Ascending aorta (tissue), 2 donors: ENCODE measurements at regions not wholly inside any gene's neighbourhood (a gene's known extent, or its start where the extent isn't known, plus 50 kb on each side); places are given as distances from the start of the nearest gene placed in this dataset.

ENCODE experiments used
- DNase-seq, 2 donors: peaks; one replicate each; pipeline ENCODE4 v3.0.0-alpha.2; 2019; ENCODE audit warnings: low spot score in 2 of 2
- H3K27ac ChIP-seq, 2 donors: fragments of 200-600 bp; sonication (generic); one replicate each; pipeline ENCODE4 v1.5.1; 2016 to 2017; ENCODE audit warnings: mild to moderate bottlenecking in 1 of 2
- H3K27me3 ChIP-seq: fragments of 200-600 bp; sonication (generic); one replicate; pipeline ENCODE4 v1.5.1; 2017
- H3K36me3 ChIP-seq, 2 donors: fragments of 200-600 bp; sonication (generic); one replicate each; pipeline ENCODE4 v1.5.1; 2016
- H3K4me1 ChIP-seq, 2 donors: fragments of 200-600 bp; sonication (generic); one replicate each; pipeline ENCODE4 v1.5.1; 2016 to 2017; ENCODE audit warnings: mild to moderate bottlenecking in 1 of 2
- H3K4me3 ChIP-seq, 2 donors: fragments of 200-600 bp; sonication (generic); one replicate each; pipeline ENCODE4 v1.5.1; 2016 to 2017; ENCODE audit warnings: mild to moderate bottlenecking in 1 of 2
- H3K9me3 ChIP-seq, 2 donors: fragments of 200-600 bp; sonication (generic); one replicate each; pipeline ENCODE4 v1.5.1; 2016
- intact Hi-C: fragments of 100-400 bp; cut with DNase I; formaldehyde crosslinking; loops from one replicate; pipeline ENCODE4 v1.15.1; 2023
- TF ChIP-seq, protein P1 (sequence below), 3 experiments: fragments of 200-600 bp in 2 of 3; fragments of 450-650 bp in 1 of 3; sonication (generic) in 2 of 3; IDR thresholded peaks; one replicate each; pipeline ENCODE4 v1.5.1; 2016 to 2019; ENCODE audit warnings: antibody characterized with exemption in 3 of 3, mild to moderate bottlenecking in 1 of 3, moderate library complexity in 1 of 3

DNA sequence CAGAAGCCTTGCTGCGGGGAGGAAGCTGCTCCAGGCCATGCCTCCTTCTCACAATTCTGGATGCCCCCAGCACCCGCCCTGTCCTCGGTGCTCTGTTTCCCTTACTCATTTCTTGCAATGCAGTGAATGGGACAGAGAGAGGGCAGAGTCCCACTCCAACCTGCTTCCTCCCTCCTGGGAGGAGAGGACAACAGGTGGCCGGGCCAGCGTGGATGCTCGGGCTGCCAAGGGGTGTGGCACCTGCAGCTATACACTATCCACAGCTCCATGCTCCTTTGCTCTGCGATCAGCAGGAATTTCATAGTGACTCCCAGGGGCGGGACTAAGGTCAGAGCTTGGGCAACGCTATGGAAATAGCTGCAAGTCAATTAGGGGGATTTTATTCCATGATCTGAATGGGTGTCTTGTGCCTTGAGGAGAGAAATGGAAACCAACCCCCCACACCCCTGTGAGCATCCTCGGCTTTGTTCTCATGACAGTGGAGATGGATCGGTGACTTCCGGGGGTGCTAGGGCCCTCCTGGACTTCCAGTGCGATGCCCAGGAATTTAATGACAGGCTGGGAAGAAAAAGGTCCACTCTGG lies 192.5 kb downstream of the MYLK4 start:
- Histone ChIP-seq H3K27me3 (no peaks in the 10 kb centered on the region), H3K27ac (no peak overlapping the region), H3K4me1 (peaks cover 0 to 12% of the 10 kb centered on the region in 2 donors), H3K9me3 (no peaks in the 10 kb centered on the region), H3K36me3 (no peaks in the 10 kb centered on the region), H3K4me3 (no peak overlapping the region)
- no peak for DNase-seq
- intact Hi-C loops = no loop called here
- TF ChIP-seq, protein P1, sequence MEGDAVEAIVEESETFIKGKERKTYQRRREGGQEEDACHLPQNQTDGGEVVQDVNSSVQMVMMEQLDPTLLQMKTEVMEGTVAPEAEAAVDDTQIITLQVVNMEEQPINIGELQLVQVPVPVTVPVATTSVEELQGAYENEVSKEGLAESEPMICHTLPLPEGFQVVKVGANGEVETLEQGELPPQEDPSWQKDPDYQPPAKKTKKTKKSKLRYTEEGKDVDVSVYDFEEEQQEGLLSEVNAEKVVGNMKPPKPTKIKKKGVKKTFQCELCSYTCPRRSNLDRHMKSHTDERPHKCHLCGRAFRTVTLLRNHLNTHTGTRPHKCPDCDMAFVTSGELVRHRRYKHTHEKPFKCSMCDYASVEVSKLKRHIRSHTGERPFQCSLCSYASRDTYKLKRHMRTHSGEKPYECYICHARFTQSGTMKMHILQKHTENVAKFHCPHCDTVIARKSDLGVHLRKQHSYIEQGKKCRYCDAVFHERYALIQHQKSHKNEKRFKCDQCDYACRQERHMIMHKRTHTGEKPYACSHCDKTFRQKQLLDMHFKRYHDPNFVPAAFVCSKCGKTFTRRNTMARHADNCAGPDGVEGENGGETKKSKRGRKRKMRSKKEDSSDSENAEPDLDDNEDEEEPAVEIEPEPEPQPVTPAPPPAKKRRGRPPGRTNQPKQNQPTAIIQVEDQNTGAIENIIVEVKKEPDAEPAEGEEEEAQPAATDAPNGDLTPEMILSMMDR (IDR thresholded peaks at IDR 0.05) = no peak

DNA sequence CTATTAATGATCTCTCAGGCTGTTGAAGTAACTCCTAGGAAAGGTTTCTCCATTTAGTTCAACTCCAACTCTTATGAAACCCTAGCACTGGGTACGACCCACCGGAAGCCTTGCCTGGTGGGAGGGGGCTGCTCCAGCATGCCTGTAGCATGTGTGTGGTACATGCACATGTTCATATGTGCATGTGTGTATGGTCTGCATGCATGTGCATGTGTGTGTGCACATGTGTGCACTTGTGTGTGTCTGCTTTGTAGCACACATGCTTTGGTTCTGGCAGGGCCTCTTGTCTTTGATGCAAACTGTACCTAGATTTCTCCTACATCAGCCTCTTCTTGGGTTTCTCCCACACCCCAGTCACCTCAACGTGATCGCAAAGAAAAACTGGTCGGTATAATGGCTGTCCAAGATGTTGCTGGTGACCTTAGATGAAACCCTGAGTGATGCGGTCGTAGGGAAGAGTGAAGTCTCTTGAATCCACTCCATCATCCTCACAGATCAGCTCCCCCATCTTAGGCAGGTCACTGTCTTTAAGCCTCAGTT lies 193.5 kb downstream of the MYLK4 start:
- H3K4me3 ChIP-seq = no peak overlapping the region
- H3K9me3 ChIP-seq = no peaks in the 10 kb centered on the region
- intact Hi-C loops = no loop called here
- TF ChIP-seq, protein P1 (IDR thresholded peaks at IDR 0.05) = no peak
- H3K36me3 ChIP-seq = no peaks in the 10 kb centered on the region
- no peak overlapping the region for H3K27ac ChIP-seq
- H3K27me3 ChIP-seq = no peaks in the 10 kb centered on the region
- DNase-seq = no peak
- peaks cover 0 to 5% of the 10 kb centered on the region in 2 donors for H3K4me1 ChIP-seq

DNA sequence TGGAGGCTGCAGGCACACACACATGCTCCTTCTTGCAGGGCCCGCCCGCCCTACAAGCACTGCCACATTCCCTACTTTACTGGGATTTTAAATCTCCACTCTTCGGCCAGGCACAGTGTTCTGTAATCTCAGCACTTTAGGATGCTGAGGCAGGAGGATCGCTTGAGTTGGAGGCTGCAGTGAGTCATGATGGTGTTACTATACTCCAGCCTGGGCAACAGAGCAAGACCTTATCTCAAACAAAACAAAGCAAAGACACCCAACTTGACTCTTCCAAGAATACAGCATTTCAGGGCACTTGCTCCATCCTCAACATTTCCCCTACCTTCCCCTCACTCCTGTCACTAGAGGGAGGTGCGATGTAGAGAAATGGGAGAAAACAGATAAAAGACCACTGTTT lies 194.0 kb downstream of the MYLK4 start:
- no peak overlapping the region for H3K27ac ChIP-seq
- no peak for DNase-seq
- H3K36me3 ChIP-seq = no peaks in the 10 kb centered on the region
- TF ChIP-seq, protein P1 (IDR thresholded peaks at IDR 0.05) = no peak
- peaks cover 0 to 3% of the 10 kb centered on the region in 2 donors for H3K4me1 ChIP-seq
- H3K27me3 ChIP-seq = no peaks in the 10 kb centered on the region
- H3K4me3 ChIP-seq = no peak overlapping the region
- intact Hi-C loops = no loop called here
- H3K9me3 ChIP-seq = no peaks in the 10 kb centered on the region

DNA sequence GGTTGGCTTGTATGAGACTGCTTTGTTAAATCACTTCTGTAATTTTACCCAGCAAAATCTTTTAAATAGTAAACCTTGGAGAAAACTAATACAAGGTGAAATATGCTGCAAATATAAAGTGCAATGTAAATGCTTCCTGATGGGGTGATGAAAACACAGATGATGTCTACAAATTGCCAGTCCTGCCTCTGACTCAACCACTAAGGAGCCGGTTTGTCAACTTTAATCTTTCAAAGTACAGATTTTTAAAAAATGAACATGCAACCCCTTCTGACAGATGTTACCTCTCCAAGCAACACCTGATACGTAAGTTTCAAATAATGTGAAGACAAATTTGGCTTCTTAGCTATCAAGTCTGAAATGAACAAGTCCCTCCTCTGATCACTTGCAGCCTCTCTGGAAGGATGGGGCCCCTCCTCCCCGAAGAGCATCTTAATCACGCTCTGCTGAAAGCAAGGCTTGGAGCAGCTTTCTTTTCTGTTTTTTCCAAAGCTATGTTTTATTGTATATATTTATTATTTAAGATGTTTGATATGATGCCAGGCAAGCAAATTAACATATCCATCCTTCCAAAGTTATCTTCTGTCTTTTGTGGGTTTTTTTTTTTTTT lies 196.0 kb downstream of the MYLK4 start:
- no peak for DNase-seq
- intact Hi-C loops = no loop called here
- H3K36me3 ChIP-seq = no peaks in the 10 kb centered on the region
- H3K4me1 ChIP-seq = no peaks in the 10 kb centered on the region
- H3K9me3 ChIP-seq = no peaks in the 10 kb centered on the region
- H3K4me3 ChIP-seq = no peak overlapping the region
- H3K27ac ChIP-seq = no peak overlapping the region
- no peaks in the 10 kb centered on the region for H3K27me3 ChIP-seq
- TF ChIP-seq, protein P1 (IDR thresholded peaks at IDR 0.05) = no peak

DNA sequence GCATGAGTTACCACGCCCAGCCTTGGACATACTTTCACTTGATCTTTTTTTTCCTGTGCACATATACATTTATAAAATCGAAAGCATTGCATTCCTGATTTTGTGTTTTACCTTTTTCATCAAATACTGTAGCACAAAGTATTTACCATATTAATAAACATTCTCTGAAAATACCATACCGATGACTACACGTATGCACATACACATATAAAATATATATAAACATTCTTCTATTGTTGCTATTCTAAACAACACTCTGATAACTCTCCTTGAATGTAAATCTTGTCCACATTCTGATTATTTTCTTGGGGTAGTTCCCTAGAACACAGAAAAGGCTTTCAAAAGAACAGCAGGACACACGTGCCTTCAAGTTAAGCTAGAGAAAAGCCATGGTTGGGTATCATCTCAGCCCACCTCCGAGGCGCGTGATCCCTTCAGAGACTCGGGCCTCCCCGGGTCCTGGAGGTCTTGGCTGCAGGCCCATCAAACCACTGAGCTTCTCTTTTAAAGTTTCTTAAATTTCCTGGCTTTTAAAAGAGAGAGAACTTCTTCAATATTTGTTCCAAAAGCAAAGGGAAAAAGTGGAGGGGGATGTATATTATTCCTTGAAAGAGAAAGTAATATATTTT lies 198.1 kb downstream of the MYLK4 start:
- Histone ChIP-seq H3K4me3 (no peak overlapping the region), H3K4me1 (no peaks in the 10 kb centered on the region), H3K27me3 (no peaks in the 10 kb centered on the region), H3K36me3 (no peaks in the 10 kb centered on the region), H3K27ac (no peak overlapping the region), H3K9me3 (no peaks in the 10 kb centered on the region)
- TF ChIP-seq, protein P1 (IDR thresholded peaks at IDR 0.05) = no peak
- no peak for DNase-seq
- intact Hi-C loops = no loop called here
